ENCODE measurements at regions not wholly inside any gene's neighbourhood (a gene's known extent, or its start where the extent isn't known, plus 50 kb on each side); places are given as distances from the start of the nearest gene placed in this dataset.

- TF ChIP-seq, protein P1, sequence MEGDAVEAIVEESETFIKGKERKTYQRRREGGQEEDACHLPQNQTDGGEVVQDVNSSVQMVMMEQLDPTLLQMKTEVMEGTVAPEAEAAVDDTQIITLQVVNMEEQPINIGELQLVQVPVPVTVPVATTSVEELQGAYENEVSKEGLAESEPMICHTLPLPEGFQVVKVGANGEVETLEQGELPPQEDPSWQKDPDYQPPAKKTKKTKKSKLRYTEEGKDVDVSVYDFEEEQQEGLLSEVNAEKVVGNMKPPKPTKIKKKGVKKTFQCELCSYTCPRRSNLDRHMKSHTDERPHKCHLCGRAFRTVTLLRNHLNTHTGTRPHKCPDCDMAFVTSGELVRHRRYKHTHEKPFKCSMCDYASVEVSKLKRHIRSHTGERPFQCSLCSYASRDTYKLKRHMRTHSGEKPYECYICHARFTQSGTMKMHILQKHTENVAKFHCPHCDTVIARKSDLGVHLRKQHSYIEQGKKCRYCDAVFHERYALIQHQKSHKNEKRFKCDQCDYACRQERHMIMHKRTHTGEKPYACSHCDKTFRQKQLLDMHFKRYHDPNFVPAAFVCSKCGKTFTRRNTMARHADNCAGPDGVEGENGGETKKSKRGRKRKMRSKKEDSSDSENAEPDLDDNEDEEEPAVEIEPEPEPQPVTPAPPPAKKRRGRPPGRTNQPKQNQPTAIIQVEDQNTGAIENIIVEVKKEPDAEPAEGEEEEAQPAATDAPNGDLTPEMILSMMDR (IDR thresholded peaks at IDR 0.05) = no peak
- TF ChIP-seq EZH2 (IDR thresholded peaks at IDR 0.05) = no peak
- no peak for TF ChIP-seq EZH2phosphoT487 (IDR thresholded peaks at IDR 0.05)
Observed at GRCh38 chr9:71608825-71609447, 159.4 kb downstream of the CEMIP2 start.
